ENCODE measurements at regions not wholly inside any gene's neighbourhood (a gene's known extent, or its start where the extent isn't known, plus 50 kb on each side); places are given as distances from the start of the nearest gene placed in this dataset.

DNA sequence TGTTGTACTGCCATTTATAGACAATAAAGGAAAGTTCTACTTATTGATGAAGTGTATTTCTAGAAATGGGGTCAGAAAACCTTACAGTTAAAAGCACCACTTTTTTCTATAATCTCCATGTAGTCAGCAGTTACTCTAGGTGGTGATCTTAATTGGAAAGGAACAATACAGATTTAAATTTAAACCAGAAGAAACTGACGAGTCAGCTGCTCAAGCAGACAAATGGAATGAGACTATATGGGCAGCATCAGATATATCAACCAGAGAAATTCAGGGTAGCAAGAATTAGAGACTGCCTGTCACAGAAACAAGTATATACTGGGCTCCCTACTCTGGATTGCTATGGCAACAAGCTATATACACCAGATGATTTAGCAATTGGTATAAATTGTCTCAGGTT, 99.6 kb upstream of the SCG2 start:
- no peak overlapping the region for H3K4me3 ChIP-seq (ENCODE audit: insufficient read depth, low read depth, low read length)
- DNase-seq: no peak
- H3K36me3 ChIP-seq (replicated peaks; ENCODE audit: control insufficient read depth, insufficient read depth, low read length): peaks cover 3% of the 10 kb centered on the region
- no peaks in the 10 kb centered on the region for H3K27me3 ChIP-seq (ENCODE audit: control insufficient read depth, insufficient read depth, low read length)

DNA sequence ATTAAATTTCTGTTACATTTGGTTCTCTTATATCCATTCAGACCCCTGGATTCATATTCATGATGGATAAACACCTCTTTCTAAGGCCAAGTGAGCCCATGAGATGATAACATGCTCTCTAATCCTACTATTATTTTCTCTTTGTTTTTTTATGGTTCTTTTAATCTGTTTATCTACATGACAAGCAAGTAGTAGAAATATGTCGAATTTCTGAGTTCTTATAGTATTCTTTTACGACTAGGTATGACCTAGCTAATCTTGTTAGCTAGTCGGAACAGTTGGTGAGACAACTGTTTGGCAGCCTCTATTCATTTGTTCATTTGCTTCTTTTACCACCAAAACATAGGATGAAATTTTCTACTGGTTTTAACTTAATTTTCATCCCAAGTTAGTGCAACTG, 98.1 kb upstream of the SCG2 start:
- Histone ChIP-seq H3K4me3 (ENCODE audit: insufficient read depth, low read depth, low read length) (no peak overlapping the region), H3K27me3 (ENCODE audit: control insufficient read depth, insufficient read depth, low read length) (no peaks in the 10 kb centered on the region), H3K36me3 (replicated peaks; ENCODE audit: control insufficient read depth, insufficient read depth, low read length) (peaks cover 4% of the 10 kb centered on the region; the same call in 1 of the 2 replicates)
- no peak for DNase-seq

GRCh38 chr2:223697892-223698645, 95.9 kb upstream of the SCG2 start:
- no peak overlapping the region for H3K4me3 ChIP-seq (ENCODE audit: insufficient read depth, low read depth, low read length)
- peak; percentile 15 for DNase-seq
- peaks cover 1% of the 10 kb centered on the region; the same call in 1 of the 2 replicates for H3K36me3 ChIP-seq (replicated peaks; ENCODE audit: control insufficient read depth, insufficient read depth, low read length)
- no peaks in the 10 kb centered on the region for H3K27me3 ChIP-seq (ENCODE audit: control insufficient read depth, insufficient read depth, low read length)

DNA sequence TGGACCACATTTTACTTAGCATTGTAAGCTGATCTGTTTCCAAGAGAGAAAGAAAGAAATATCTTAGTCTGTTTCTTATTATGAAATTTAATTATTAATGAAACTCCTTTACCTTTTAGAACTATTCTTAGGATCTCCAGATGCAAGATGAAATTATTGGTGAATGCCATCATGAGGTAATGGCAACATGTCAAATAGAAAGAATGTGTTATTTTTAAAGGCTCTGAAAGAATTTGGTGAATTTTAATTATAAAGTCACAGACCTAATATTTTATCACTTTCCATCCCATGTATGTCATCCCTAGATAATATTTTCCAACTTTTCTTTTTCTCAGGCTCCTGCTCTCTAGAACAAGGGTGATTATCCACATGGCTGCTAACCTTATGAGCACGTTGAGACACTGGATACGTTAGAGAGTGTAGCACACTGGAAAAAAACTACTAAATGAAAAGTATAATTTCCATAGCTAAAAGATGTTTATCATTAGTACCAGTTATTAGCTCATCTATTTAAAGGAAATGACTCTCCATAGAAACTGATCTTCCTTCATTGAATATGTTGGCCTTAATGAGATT, 95.2 kb upstream of the SCG2 start:
- no peak for DNase-seq
- Histone ChIP-seq H3K4me3 (ENCODE audit: insufficient read depth, low read depth, low read length) (no peak overlapping the region), H3K36me3 (replicated peaks; ENCODE audit: control insufficient read depth, insufficient read depth, low read length) (peaks cover 1% of the 10 kb centered on the region; the same call in 1 of the 2 replicates), H3K27me3 (ENCODE audit: control insufficient read depth, insufficient read depth, low read length) (no peaks in the 10 kb centered on the region)

- H3K4me3 ChIP-seq (ENCODE audit: insufficient read depth, low read depth, low read length): no peak overlapping the region
- peaks cover 1% of the 10 kb centered on the region; the same call in 1 of the 2 replicates for H3K36me3 ChIP-seq (replicated peaks; ENCODE audit: control insufficient read depth, insufficient read depth, low read length)
- no peaks in the 10 kb centered on the region for H3K27me3 ChIP-seq (ENCODE audit: control insufficient read depth, insufficient read depth, low read length)
- no peak for DNase-seq
Measured at GRCh38 chr2:223696719-223697118, 94.6 kb upstream of the SCG2 start.

DNA sequence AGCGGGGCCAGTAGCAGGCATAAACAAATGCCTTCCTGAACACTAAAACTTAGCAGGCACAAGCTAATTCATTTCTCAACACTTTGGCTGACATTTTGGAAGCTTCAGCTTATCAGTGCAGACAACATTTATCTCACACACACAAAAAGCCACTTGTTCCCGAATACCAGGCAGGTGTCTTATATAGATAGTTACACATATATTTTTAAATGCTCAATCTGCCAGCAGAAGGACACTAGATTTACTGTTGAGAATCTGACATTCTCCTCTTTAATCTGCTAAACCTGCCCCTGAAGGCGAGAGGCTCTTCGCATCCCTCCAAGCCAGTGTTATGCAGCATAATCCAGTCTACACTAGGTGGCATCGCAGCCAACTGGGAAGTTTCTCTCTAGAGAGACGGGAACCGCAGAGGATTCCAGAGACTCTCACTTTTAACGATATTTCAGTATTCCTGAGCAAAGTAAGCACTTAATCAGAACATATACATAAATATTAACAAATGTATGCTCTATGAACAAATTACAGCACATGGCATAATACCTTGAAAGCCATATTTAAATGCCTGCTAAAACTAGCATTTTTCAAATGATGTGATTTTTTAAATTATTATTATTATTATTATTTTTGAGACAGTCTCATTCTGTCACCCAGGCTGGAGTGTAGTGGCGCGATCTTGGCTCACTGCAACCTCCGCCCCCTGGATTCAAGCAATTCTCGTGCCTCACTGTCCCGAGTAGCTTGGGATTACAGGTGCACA, 90.2 kb upstream of the SCG2 start:
- H3K4me3 ChIP-seq (ENCODE audit: insufficient read depth, low read depth, low read length): no peak overlapping the region
- DNase-seq: peak; percentile 36
- no peaks in the 10 kb centered on the region for H3K27me3 ChIP-seq (ENCODE audit: control insufficient read depth, insufficient read depth, low read length)
- peaks cover 2% of the 10 kb centered on the region; the same call in 1 of the 2 replicates for H3K36me3 ChIP-seq (replicated peaks; ENCODE audit: control insufficient read depth, insufficient read depth, low read length)

DNA sequence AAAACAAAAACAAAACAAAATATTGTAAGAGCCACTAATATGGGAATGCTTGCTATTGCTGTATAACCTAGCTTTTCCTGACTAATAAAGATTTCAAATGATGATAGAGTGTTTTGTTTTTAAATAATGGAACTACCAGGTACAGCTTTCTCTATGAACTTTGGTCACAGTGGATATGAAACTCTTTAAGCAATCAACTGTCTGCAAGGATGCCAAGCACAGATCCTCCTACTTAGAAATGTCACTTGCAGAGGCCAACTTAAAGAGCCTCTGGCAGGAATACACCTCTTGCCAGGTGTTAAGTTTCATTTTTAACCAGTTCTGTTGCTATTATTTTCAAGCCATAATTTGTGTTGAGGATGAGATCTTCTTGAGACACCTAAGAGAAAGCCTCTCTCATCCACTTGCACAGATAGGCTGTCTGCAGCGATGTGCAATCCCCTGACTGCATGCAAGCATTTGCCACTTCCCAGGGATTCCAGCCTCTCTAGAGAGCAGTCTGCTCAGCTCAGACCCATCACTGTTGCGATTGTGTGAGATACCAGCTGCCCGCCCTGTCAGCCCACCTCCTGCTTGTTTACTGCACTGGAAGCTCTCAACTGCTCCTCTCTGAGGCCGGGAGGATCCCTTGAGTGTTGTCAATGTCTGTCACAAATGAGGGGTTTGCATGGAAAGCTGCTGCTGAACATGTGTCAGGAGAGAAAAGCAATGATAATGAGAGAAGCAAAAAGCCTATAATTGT, 86.1 kb upstream of the SCG2 start:
- no peaks in the 10 kb centered on the region for H3K27me3 ChIP-seq (ENCODE audit: control insufficient read depth, insufficient read depth, low read length)
- 0 out of 2 replicates have a peak, but pooled peaks cover 1% of the 10 kb centered on the region for H3K36me3 ChIP-seq (replicated peaks; ENCODE audit: control insufficient read depth, insufficient read depth, low read length)
- no peak overlapping the region for H3K4me3 ChIP-seq (ENCODE audit: insufficient read depth, low read depth, low read length)
- no peak for DNase-seq

DNA sequence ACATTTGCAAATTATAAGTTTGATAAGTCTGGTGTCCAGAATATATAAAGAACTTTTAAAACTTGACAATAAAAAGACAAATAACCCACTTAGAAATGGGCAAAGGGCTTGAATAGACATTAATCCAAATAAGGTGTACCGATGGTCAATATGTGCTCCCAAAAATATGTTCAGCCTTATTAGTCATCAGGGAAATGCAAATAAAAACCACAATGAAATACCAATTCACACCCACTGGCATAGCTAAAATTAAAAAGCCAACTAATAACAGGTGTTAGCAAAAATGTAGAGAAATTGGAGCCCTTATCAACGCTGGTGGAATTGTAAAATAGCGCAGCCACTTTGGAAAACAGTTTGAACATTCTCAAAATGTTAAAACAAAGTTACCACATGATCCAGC, 79.0 kb upstream of the SCG2 start:
- H3K4me3 ChIP-seq (ENCODE audit: insufficient read depth, low read depth, low read length): no peak overlapping the region
- H3K36me3 ChIP-seq (replicated peaks; ENCODE audit: control insufficient read depth, insufficient read depth, low read length): no peaks in the 10 kb centered on the region
- no peak for DNase-seq
- H3K27me3 ChIP-seq (ENCODE audit: control insufficient read depth, insufficient read depth, low read length): no peaks in the 10 kb centered on the region

DNA sequence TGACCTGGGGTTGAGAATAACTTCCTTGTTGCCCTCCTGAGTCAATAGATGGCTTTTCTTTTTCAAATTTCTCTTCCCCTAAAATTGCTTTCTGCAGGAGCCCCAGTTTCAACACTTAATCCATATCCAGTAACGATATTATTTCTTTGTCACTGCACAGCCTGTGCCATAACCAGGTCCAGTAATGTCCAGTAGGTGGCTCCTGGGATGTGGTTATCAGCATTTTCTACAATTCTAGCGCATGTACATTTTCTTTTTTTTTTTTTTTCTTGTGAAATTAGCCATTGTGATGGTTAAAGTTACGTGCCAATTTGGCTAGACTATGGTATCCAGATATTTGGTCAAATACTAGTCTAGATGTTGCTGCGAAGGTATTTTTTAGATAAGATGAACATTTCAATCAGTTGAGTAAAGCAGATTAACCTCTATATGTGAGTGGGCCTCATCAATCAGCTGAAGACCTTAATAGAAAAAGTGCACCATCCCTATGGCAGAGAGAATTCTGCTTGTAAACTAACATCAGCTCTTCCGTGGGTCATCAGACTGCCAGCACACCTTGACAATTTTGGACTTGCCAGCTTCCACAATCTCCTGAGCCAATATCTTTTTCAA, 72.9 kb upstream of the SCG2 start:
- Histone ChIP-seq H3K4me3 (ENCODE audit: insufficient read depth, low read depth, low read length) (no peak overlapping the region), H3K36me3 (replicated peaks; ENCODE audit: control insufficient read depth, insufficient read depth, low read length) (no peaks in the 10 kb centered on the region), H3K27me3 (ENCODE audit: control insufficient read depth, insufficient read depth, low read length) (no peaks in the 10 kb centered on the region)
- no peak for DNase-seq

GRCh38 chr2:223669453-223670225, 67.5 kb upstream of the SCG2 start:
- no peaks in the 10 kb centered on the region for H3K27me3 ChIP-seq (ENCODE audit: control insufficient read depth, insufficient read depth, low read length)
- no peaks in the 10 kb centered on the region for H3K36me3 ChIP-seq (replicated peaks; ENCODE audit: control insufficient read depth, insufficient read depth, low read length)
- DNase-seq: no peak
- no peak overlapping the region for H3K4me3 ChIP-seq (ENCODE audit: insufficient read depth, low read depth, low read length)

- DNase-seq: no peak
- no peak overlapping the region for H3K4me3 ChIP-seq (ENCODE audit: insufficient read depth, low read depth, low read length)
- no peaks in the 10 kb centered on the region for H3K36me3 ChIP-seq (replicated peaks; ENCODE audit: control insufficient read depth, insufficient read depth, low read length)
- H3K27me3 ChIP-seq (ENCODE audit: control insufficient read depth, insufficient read depth, low read length): no peaks in the 10 kb centered on the region
Measured at GRCh38 chr2:223668302-223668998, 66.3 kb upstream of the SCG2 start.

DNA sequence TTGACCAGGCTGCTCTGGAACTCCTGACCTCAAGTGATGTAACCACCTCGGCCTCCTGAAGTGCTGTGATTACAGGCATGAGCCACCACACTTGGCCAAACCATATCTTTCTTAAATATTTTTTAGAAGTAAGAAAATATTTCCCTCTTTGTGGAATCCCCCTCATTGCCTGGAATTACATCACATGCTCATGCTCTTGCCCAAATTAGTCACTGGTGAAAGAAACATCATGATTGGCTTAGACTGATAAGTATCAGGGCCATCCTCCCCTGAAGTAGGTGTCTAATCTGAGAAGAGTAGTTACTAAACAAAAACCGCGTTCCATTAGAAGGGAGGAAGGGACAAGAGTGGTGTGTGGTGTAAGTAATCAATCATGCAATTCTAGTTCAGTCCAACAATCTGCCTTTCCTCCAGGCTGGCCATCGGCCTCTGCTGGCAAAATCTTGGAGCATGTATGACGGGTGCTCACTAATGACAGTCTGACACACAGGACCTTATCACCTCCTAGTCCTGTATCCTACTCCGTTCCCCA, 52.3 kb upstream of the SCG2 start:
- H3K36me3 ChIP-seq (replicated peaks; ENCODE audit: control insufficient read depth, insufficient read depth, low read length): no peaks in the 10 kb centered on the region
- H3K4me3 ChIP-seq (ENCODE audit: insufficient read depth, low read depth, low read length): no peak overlapping the region
- H3K27me3 ChIP-seq (ENCODE audit: control insufficient read depth, insufficient read depth, low read length): no peaks in the 10 kb centered on the region
- no peak for DNase-seq

- no peaks in the 10 kb centered on the region for H3K27me3 ChIP-seq (ENCODE audit: control insufficient read depth, insufficient read depth, low read length)
- no peaks in the 10 kb centered on the region for H3K36me3 ChIP-seq (replicated peaks; ENCODE audit: control insufficient read depth, insufficient read depth, low read length)
- DNase-seq: no peak
- no peak overlapping the region for H3K4me3 ChIP-seq (ENCODE audit: insufficient read depth, low read depth, low read length)
Measured at GRCh38 chr2:223652902-223653301, 50.7 kb upstream of the SCG2 start.
